ENCODE measurements at regions not wholly inside any gene's neighbourhood (a gene's known extent, or its start where the extent isn't known, plus 50 kb on each side); places are given as distances from the start of the nearest gene placed in this dataset.

DNA sequence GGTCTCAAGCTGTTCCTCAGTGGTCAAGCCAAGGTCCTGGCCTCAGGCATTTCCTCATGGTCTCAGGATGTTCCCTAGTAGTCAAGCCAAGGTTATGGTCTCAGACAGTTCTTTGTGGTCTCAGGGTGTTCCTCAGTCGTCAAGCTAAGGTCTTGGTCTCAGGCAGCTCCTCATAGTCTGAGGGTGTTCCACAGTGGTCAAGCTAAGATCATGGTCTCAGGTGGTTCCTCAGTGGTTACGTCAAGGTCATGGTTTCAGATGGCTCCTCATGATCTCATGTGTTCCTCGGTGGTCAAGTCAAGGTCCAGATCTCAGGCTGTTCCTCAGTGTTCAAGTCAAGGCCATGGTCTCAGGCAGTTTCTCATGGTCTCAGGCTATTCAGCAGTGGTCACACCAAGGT is 540.1 kb downstream of the VRK1 start:
- no peak overlapping the region for H3K9ac ChIP-seq (replicated peaks; ENCODE audit: extremely low read depth, insufficient read depth, low read length)
- TF ChIP-seq, protein P1, sequence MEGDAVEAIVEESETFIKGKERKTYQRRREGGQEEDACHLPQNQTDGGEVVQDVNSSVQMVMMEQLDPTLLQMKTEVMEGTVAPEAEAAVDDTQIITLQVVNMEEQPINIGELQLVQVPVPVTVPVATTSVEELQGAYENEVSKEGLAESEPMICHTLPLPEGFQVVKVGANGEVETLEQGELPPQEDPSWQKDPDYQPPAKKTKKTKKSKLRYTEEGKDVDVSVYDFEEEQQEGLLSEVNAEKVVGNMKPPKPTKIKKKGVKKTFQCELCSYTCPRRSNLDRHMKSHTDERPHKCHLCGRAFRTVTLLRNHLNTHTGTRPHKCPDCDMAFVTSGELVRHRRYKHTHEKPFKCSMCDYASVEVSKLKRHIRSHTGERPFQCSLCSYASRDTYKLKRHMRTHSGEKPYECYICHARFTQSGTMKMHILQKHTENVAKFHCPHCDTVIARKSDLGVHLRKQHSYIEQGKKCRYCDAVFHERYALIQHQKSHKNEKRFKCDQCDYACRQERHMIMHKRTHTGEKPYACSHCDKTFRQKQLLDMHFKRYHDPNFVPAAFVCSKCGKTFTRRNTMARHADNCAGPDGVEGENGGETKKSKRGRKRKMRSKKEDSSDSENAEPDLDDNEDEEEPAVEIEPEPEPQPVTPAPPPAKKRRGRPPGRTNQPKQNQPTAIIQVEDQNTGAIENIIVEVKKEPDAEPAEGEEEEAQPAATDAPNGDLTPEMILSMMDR (IDR thresholded peaks at IDR 0.05; ENCODE audit: extremely low read depth in 1 of 2, insufficient read depth in 1 of 2, low read depth in 1 of 2, low read length in 2 of 2): no peak
- TF ChIP-seq POLR2A (IDR thresholded peaks at IDR 0.05; ENCODE audit: low read depth, low read length): no peak
- no peak for TF ChIP-seq JUN (IDR thresholded peaks at IDR 0.05; ENCODE audit: borderline replicate concordance, insufficient read depth, insufficient read length, low read depth)
- no peak for TF ChIP-seq GATA2 (IDR thresholded peaks at IDR 0.05; ENCODE audit: insufficient read depth, insufficient read length, low read depth, low read length)
- TF ChIP-seq MYC (IDR thresholded peaks at IDR 0.05; ENCODE audit: low read depth, low read length): no peak
- no peak for TF ChIP-seq POLR2AphosphoS5 (IDR thresholded peaks at IDR 0.05; ENCODE audit: insufficient read depth, low read depth, low read length)
- TF ChIP-seq, protein P2, sequence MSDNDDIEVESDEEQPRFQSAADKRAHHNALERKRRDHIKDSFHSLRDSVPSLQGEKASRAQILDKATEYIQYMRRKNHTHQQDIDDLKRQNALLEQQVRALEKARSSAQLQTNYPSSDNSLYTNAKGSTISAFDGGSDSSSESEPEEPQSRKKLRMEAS (IDR thresholded peaks at IDR 0.05; ENCODE audit: insufficient read depth, insufficient read length): no peak
- TF ChIP-seq EZH2 (IDR thresholded peaks at IDR 0.05; ENCODE audit: borderline replicate concordance, low read depth, low read length, severe bottlenecking): no peak
- no peak for TF ChIP-seq FOS (IDR thresholded peaks at IDR 0.05; ENCODE audit: borderline replicate concordance, insufficient read depth, low read length)
- no peak overlapping the region for H2AFZ ChIP-seq (ENCODE audit: low read depth, low read length)
- H3K9me1 ChIP-seq (replicated peaks; ENCODE audit: control insufficient read depth, extremely low read depth, insufficient read depth, low read length): no peaks in the 10 kb centered on the region
- peaks cover 2% of the 10 kb centered on the region for H3K9me3 ChIP-seq (replicated peaks; ENCODE audit: control insufficient read depth, insufficient read depth, low read length)
- no TSS peak for BruUV-seq (replicated peaks)
- H3K36me3 ChIP-seq (ENCODE audit: control insufficient read depth in 2 of 2, extremely low read depth in 1 of 2, insufficient read depth in 2 of 2, low read length in 2 of 2): no peaks in the 10 kb centered on the region
- dilution Hi-C loops (cut with MboI; ENCODE audit: extremely low pct_ligation_motif_present, low sequenced_read_pairs): no loop called here
- H3K79me2 ChIP-seq (ENCODE audit: control insufficient read depth, insufficient read depth, low read length): no peaks in the 10 kb centered on the region
- ChIA-PET POLR2A (no interaction called here), CTCF (no interaction called here)
- H3K27me3 ChIP-seq (ENCODE audit: control insufficient read depth in 2 of 2, insufficient read depth in 2 of 2, low read length in 2 of 2): no peaks in the 10 kb centered on the region
- intact Hi-C loops (cut with micrococcal nuclease): no loop called here
- no peaks in the 10 kb centered on the region for H4K20me1 ChIP-seq (replicated peaks; ENCODE audit: control insufficient read depth, extremely low read depth, insufficient read depth, low read length)
- H3K4me3 ChIP-seq (replicated peaks in 1 of 3; ENCODE audit: insufficient read depth in 1 of 3, low read depth in 1 of 3, low read length in 3 of 3): no peak overlapping the region
- H3K4me1 ChIP-seq (ENCODE audit: control insufficient read depth, extremely low read depth, insufficient read depth, low read length): no peaks in the 10 kb centered on the region
- no peak overlapping the region for H3K27ac ChIP-seq (ENCODE audit: insufficient read depth, low read depth, low read length)
- H3K4me2 ChIP-seq (ENCODE audit: insufficient read depth, low read length): no peak overlapping the region
- no peak for FAIRE-seq
- no peak for DNase-seq (ENCODE audit: low read depth, low spot score)
